GM13976 (cell line): ENCODE measurements at regions not wholly inside any gene's neighbourhood (a gene's known extent, or its start where the extent isn't known, plus 50 kb on each side); places are given as distances from the start of the nearest gene placed in this dataset.

Source experiments
- DNase-seq: peaks from one replicate; pipeline ENCODE4 v3.0.0; 2012; ENCODE audit warnings: low spot score
- CTCF ChIP-seq: IDR thresholded peaks from 2 replicates; pipeline ENCODE4 v1.5.1; 2012; ENCODE audit warnings: borderline replicate concordance, mild to moderate bottlenecking; ENCODE audit not compliant: insufficient read depth; ENCODE audit errors: extremely low read depth, missing control alignments, control extremely low read depth
- in situ Hi-C: fragments of 300-500 bp; cut with MboI; formaldehyde crosslinking; loops from one replicate; pipeline ENCODE4 v1.12.0; 2022; ENCODE audit warnings: low sequenced_read_pairs, mixed read lengths, inconsistent platforms; ENCODE audit not compliant: unreplicated experiment

- no peak for DNase-seq
- in situ Hi-C loops = no loop called here
- no peak for TF ChIP-seq CTCF
These were observed 83.3 kb upstream of the ZNF521 start for GRCh38 chr18:25435149-25435782.

GRCh38 chr18:25434745-25435144 lies 82.8 kb upstream of the ZNF521 start:
- no peak for DNase-seq

GRCh38 chr18:25433590-25433989 lies 81.6 kb upstream of the ZNF521 start:
- in situ Hi-C loops = no loop called here
- TF ChIP-seq CTCF = no peak
- DNase-seq = no peak

More at GRCh38 chr18:25434745-25435144, 82.8 kb upstream of the ZNF521 start:
- no peak for TF ChIP-seq CTCF
- in situ Hi-C loops = no loop called here

- no peak for TF ChIP-seq CTCF
- no peak for DNase-seq
- in situ Hi-C loops = no loop called here
These were observed 73.1 kb upstream of the ZNF521 start for GRCh38 chr18:25425024-25425423.

- no peak for DNase-seq
- no peak for TF ChIP-seq CTCF
- in situ Hi-C loops = no loop called here
These were observed 71.8 kb upstream of the ZNF521 start for GRCh38 chr18:25423760-25424159.

- no peak for DNase-seq
- TF ChIP-seq CTCF = no peak
- in situ Hi-C loops = no loop called here
These were observed 71.3 kb upstream of the ZNF521 start for GRCh38 chr18:25423267-25423666.

GRCh38 chr18:25422230-25422629 lies 70.3 kb upstream of the ZNF521 start:
- in situ Hi-C loops = no loop called here

More at GRCh38 chr18:25422230-25422629, 70.3 kb upstream of the ZNF521 start:
- no peak for DNase-seq
- TF ChIP-seq CTCF = no peak
